BE2C (cell line): ENCODE measurements at regions not wholly inside any gene's neighbourhood (a gene's known extent, or its start where the extent isn't known, plus 50 kb on each side); places are given as distances from the start of the nearest gene placed in this dataset.

Experiments
- DNase-seq: peaks from one replicate; pipeline ENCODE4 v3.0.0-alpha.2; 2020
- H3K27me3 ChIP-seq: fragments of 250-450 bp; sonication (Bioruptor Pico); 2 replicates; pipeline ENCODE4 v1.5.1; 2020; ENCODE audit warnings: mild to moderate bottlenecking
- H3K36me3 ChIP-seq: fragments of 250-450 bp; sonication (Bioruptor Pico); 2 replicates; pipeline ENCODE4 v1.5.1; 2020; ENCODE audit warnings: mild to moderate bottlenecking
- H3K4me1 ChIP-seq: fragments of 250-450 bp; sonication (Bioruptor Pico); 2 replicates; pipeline ENCODE4 v1.5.1; 2020
- H3K4me3 ChIP-seq: 2 replicates; pipeline ENCODE4 v1.5.1; 2011; ENCODE audit warnings: low read depth, low read length
- H3K9me3 ChIP-seq: fragments of 250-450 bp; sonication (Bioruptor Pico); 2 replicates; pipeline ENCODE4 v1.5.1; 2020
- CTCF ChIP-seq: IDR thresholded peaks from 2 replicates; pipeline ENCODE4 v1.5.1; 2012; ENCODE audit warnings: mild to moderate bottlenecking, low read depth, low read length

- Histone ChIP-seq H3K36me3 (no peaks in the 10 kb centered on the region), H3K9me3 (no peaks in the 10 kb centered on the region), H3K4me1 (no peaks in the 10 kb centered on the region), H3K4me3 (no peak overlapping the region), H3K27me3 (no peaks in the 10 kb centered on the region)
- no peak for TF ChIP-seq CTCF
- no peak for DNase-seq
These were observed 713.4 kb downstream of the IRX1 start for GRCh38 chr5:4309026-4309425.

DNA sequence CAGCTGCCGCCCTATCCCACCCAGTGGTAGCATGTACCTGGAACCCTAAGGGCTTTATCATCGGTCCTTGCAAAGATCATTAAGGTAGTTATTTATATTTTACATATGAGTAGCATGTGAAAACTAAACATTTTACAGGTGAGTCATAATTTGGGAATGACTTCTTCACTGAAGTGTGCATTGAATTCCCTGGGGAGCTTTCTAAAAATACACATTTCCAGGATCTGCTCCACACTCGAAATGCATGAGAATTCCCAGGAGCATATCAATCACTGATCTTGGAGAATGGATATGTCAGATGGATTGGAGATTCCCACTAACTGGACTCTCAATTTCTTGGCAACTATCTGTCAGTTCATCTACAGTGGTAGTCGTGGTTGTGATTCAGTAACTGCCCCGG, 717.5 kb downstream of the IRX1 start:
- Histone ChIP-seq H3K27me3 (no peaks in the 10 kb centered on the region), H3K9me3 (no peaks in the 10 kb centered on the region), H3K4me3 (no peak overlapping the region), H3K36me3 (no peaks in the 10 kb centered on the region), H3K4me1 (no peaks in the 10 kb centered on the region)
- DNase-seq: no peak
- no peak for TF ChIP-seq CTCF

DNA sequence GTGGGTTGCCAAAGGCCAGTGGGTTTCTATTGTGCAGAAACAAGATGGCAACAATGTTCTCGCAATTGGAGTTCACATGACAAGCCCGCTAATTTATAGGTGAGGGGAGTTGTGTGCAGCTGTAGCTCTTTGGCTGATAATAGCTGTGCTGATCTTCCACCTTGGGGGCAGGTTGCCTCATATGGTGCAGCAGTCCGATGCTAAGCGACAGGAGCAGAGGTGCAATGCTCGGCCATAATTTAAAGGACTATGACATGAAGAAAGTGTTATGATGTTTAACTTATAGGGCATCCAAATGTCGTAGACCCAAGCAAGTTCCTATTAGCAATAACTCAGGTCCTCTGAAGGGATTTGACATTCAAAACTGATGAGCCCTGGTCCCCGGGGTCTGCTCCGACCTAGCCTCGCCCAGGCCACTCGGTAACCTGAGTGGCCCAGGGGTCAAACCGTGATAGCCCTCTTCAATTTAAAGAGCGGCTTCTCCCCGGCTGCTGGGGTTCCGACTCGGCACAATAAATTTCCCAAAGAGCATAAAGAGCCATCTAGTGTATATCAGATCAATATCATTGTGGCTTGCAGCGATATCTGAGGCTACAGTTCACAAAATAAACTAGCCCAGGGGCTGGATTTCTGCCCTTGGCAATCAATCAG, 724.0 kb downstream of the IRX1 start:
- H3K27me3 ChIP-seq: no peaks in the 10 kb centered on the region
- DNase-seq: no peak
- H3K4me3 ChIP-seq: no peak overlapping the region
- H3K9me3 ChIP-seq: no peaks in the 10 kb centered on the region; the same call in 1 of the 2 replicates
- H3K36me3 ChIP-seq: no peaks in the 10 kb centered on the region
- no peaks in the 10 kb centered on the region for H3K4me1 ChIP-seq
- no peak for TF ChIP-seq CTCF

DNA sequence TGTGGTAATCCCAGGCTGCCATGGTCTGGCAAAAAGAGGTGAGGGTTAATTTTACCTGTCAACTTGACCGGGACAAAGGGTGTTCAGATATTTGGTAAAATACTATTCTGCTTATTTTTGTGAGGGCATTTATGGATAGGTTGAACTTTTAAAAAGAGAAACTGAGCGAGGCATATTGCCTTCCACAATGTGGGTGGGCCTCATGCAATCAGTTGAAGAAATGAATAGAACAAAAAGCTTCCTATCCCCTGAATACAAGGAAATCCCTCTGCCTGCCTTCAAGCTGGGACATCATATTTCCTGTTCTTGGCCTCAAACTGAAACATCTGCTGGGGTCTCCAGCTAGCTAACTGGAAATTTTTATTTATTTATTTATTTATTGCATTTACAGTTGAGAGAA, 734.7 kb downstream of the IRX1 start:
- Histone ChIP-seq H3K27me3 (no peaks in the 10 kb centered on the region), H3K9me3 (no peaks in the 10 kb centered on the region), H3K4me1 (no peaks in the 10 kb centered on the region), H3K36me3 (no peaks in the 10 kb centered on the region), H3K4me3 (no peak overlapping the region)
- no peak for DNase-seq
- no peak for TF ChIP-seq CTCF

DNA sequence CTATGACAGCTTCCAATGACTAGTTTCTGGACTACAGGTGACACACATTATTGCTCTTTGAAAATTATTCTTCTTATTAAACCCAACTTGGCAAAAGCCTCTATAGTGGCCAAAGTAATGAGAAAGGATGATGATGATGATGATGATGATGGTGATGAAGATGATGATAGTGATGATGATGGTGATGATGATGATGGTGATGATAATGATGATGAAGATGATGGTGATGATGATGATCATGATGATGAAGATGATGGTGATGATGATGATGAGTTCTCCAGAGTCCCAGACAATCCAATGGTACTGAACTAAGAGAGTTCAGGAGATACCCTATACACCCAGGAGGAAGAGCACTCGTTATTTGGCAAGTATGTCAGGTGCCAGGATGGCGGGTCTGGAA, 739.4 kb downstream of the IRX1 start:
- no peaks in the 10 kb centered on the region for H3K4me1 ChIP-seq
- no peaks in the 10 kb centered on the region for H3K27me3 ChIP-seq
- H3K9me3 ChIP-seq: no peaks in the 10 kb centered on the region; the same call in 1 of the 2 replicates
- H3K36me3 ChIP-seq: no peaks in the 10 kb centered on the region
- TF ChIP-seq CTCF: no peak
- DNase-seq: no peak
- no peak overlapping the region for H3K4me3 ChIP-seq

- H3K4me3 ChIP-seq: no peak overlapping the region
- no peaks in the 10 kb centered on the region for H3K4me1 ChIP-seq
- DNase-seq: no peak
- H3K27me3 ChIP-seq: no peaks in the 10 kb centered on the region
- no peak for TF ChIP-seq CTCF
- H3K9me3 ChIP-seq: no peaks in the 10 kb centered on the region; the same call in 1 of the 2 replicates
- H3K36me3 ChIP-seq: no peaks in the 10 kb centered on the region
These were observed 741.9 kb downstream of the IRX1 start for GRCh38 chr5:4337519-4337918.
